GM21825 (cell line): ENCODE measurements at regions not wholly inside any gene's neighbourhood (a gene's known extent, or its start where the extent isn't known, plus 50 kb on each side); places are given as distances from the start of the nearest gene placed in this dataset.

Experiments
- ATAC-seq: cut with Tn5 transposase; IDR thresholded peaks from one replicate; pipeline ENCODE4 v1.9.1; 2021; ENCODE audit warnings: mild to moderate bottlenecking, moderate library complexity; ENCODE audit not compliant: unreplicated experiment

DNA sequence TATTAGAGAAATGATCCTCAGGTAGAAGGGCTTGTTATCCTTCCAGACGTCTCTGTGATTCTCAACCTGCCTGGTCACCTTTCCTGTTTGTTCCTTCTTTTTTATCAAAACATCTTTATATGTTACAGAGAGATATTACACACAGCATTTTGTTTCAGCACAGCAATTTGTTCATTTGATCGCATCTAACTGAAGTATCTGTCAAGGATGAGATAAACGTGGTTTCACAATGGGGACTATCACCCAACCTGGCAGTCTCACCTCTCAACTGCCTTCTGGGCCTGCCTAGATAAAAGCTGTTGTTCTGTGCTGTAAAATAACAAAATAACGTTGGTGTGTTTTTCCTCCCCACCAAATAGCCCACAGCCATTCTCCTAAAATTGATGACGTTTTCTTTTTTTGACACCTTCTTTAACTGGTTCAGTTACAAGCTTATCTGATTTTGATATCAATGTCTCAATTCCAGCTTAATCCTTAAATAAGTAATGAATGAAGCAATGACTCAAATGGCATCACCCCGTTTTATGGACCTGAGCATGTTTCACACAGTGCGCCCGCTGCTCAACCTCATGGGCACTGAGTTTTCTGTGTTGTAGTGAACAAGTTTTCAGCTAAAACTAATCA lies 367.9 kb upstream of the RUNX1 start:
- no peak for ATAC-seq

DNA sequence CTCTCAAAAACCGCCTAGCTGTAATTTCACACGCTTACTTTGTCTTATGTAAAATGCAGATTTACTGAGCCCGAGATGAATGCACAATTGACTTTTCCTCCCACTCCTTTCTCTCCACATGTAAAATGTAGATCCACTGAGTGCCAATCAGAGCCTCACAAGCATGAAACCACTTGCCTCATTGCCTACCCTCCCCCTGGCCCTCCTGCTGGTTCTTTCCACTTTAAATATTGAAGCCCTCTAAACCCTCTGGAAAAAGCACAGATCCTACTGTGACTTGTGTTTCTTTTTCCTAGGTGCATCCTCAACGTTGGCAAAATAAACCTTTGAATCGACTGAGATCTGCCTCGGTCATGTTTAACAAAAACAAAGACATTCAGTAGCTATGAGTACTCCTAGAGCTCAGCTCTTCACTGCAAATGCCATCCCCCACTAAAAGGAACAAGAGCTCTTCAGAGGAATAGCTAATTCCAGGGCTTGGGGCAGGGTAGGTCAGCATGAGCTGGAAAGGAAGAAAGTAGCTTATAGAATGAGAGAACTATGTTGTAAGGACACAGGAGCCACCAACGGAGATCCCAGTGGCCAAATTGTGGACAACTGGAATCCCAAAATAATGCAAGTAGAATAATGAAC lies 365.5 kb upstream of the RUNX1 start:
- ATAC-seq, result no peak

DNA sequence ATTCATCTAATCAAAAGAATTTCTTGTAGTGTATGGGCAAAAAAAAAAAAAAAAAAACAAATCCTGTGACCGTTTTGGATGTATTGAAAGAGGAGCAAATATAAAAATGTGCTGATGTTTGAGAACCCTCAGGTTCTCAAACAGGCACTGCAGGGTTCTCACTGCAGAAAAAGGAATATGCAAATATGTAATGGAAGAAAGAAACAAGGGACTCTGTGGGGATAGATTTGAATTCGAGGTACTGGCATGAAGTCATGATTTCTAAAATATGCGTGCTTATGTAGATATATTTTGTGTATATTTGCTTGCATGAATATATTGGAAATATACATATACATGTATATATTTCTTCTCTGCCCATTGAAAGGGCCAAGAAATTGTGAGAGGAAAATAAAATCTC lies 365.0 kb upstream of the RUNX1 start:
- no peak for ATAC-seq

GRCh38 chr21:35412231-35412630 lies 363.1 kb upstream of the RUNX1 start:
- ATAC-seq, result no peak

DNA sequence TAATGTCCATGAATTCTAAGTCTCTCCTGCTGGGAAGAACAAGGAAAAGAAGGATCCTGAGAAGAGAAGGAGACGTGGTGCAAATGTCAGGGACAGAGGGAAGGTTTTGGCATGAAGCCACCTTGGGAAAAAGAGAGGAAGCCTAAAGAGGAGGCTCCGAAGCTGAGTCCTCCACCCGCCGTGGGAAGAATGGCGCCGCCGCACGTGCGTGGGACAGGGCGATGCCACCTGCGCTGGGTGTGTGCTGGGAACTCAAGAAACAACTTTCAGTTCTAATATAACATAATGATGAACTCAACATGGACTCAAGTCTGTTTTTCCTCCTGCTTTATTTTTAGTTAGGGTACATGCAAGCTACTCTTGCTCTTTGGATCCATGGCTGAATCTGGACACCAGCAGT lies 362.3 kb upstream of the RUNX1 start:
- ATAC-seq, result no peak

DNA sequence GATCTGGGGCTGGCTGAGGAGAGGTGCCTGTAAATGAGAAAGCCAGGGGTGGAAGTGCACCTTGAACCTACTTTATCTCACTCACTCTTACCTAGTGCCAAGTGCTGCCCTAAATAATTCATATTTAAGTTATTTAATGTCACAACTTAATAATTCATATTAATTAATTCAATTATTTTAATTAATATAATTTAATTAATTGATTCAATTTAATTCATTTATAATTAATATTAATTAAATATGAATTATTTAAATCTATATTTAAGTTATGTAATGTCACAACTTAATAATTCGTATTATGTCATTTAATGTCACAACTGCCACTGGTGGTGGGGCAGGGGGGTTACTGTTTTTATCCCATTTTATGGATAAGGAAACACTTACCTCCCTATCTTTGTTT lies 361.6 kb upstream of the RUNX1 start:
- ATAC-seq, result no peak

- ATAC-seq, result no peak
Measured at GRCh38 chr21:35410123-35410522, 361.0 kb upstream of the RUNX1 start.

- ATAC-seq, result no peak
Measured at GRCh38 chr21:35408401-35408800, 359.3 kb upstream of the RUNX1 start.

- ATAC-seq, result no peak
Measured at GRCh38 chr21:35406635-35407034, 357.5 kb upstream of the RUNX1 start.

GRCh38 chr21:35405981-35406380 lies 356.9 kb upstream of the RUNX1 start:
- no peak for ATAC-seq

GRCh38 chr21:35404247-35404646 lies 355.1 kb upstream of the RUNX1 start:
- ATAC-seq, result no peak

DNA sequence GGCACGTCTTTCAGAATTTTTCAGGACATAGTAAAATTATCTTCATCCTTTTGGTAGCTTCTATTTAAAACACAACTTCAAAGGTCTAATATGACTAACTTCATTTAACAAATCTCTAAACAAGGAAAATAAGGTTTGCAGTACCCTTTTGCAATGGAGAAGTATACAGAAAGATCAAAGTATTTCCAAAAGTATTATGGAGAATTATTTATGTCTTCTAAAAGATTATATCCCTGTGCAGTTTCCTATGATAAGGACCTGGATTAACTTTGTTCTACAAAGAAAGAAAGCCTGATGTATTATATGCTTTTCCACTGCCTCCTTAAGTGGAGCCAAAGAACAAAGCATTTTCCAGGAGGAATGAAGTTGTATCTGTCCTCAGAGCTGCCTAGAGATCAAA lies 353.0 kb upstream of the RUNX1 start:
- no peak for ATAC-seq

- ATAC-seq, result no peak
Measured at GRCh38 chr21:35401476-35401875, 352.4 kb upstream of the RUNX1 start.

DNA sequence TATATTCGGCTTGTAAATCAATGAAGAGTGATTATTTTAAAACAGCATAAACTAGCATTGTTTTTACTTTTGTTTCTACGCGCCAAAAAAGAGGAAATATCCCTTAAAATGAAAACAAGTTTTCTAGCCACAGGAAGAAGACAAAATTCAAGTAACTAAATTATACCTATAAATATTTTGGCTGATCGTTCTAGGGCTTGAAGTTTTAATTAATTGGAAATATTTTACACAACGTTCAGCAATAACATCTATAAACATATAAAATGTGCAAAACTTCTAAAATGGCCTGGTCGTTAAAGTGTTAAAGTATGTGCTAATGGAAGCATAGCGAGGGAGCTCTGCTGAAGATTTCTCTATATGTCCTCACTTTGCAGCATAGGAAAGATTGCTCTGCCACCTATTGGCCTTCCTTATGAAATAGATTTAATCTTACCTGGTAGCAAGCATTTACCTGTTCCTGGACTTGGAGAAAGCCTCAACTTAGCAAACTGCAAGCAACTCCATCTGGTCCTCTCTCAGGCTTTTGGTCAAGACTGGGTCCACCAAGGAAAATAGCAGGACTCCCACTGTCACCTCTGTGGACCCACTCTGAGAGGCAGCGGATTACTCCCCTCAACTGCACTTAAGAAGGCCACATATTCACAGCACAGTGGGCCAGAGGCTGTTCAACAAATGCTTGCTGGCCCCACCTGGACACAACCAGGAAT lies 351.3 kb upstream of the RUNX1 start:
- no peak for ATAC-seq

- ATAC-seq, result no peak
Measured at GRCh38 chr21:35399706-35400105, 350.6 kb upstream of the RUNX1 start.

DNA sequence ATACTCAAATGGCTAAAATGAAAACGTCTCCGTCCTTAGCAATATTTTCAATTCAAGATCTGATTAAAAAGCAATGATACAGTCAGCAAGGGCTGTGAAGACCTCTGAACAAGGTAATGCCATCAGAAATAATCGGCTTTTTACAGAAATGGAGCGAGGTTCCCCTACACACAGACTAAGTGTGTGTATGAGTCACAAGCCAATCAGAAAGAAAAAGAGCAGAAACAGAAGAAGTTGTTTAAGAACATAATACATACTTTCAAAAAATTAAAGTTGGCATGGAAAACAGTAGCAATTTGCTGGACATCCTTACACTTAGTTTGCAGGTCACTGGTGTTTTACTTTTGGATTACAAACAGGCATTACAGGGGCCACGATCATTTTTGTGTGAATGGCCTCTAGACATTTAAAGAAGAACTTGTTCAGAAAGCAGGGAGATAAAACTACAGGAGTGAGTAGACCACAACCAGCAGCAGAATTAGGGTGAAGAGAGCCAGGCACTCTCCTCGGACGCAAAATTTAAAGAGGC lies 350.0 kb upstream of the RUNX1 start:
- ATAC-seq, result no peak

DNA sequence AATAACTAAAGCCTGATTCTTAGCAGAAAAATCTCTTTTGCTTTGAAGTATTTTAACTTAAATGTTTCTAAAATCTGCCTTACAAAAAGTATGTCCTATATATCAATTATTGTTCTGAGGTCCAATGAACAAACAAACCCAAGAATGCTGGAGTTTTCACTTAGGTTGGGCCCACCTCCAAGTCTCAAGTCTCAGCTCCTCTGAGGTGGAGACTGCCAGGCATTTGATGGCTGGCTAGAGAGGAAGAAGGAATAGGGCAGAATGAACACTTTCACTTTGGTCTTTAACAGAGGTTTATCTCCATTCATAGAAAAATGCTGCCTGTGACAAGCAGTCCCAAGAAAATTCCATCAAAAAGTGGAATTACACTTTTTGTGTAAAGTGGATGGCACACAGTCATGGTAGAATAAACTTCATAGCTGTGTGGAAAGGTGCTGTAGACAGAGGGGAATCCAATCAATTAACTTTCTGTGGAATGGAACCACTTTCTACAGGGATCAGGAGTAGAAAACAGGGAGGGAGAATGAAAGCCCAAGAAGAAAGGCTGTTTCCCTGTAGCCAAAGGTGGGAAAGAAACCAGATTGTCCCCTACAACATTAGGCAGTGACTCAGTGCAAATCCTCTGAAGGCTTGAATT lies 349.4 kb upstream of the RUNX1 start:
- no peak for ATAC-seq

DNA sequence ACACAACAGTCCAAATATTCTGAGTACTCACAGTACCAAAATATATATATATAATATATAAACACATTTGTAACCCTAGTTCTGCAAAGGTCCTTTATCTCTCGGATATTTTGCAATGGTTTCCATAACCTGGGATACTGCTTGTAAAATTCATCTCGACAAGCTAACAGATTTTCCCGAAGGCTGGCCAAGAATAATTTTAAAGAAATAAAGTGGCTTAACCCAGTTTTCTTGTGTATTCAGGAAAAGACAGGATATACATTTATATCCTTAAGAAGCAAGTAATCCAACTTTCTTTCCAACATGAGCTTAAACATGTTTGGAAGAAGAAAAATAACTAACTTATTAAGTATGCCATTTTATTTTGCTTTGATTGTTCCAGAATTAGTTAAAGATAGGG lies 348.7 kb upstream of the RUNX1 start:
- no peak for ATAC-seq

GRCh38 chr21:35396655-35397054 lies 347.6 kb upstream of the RUNX1 start:
- no peak for ATAC-seq

DNA sequence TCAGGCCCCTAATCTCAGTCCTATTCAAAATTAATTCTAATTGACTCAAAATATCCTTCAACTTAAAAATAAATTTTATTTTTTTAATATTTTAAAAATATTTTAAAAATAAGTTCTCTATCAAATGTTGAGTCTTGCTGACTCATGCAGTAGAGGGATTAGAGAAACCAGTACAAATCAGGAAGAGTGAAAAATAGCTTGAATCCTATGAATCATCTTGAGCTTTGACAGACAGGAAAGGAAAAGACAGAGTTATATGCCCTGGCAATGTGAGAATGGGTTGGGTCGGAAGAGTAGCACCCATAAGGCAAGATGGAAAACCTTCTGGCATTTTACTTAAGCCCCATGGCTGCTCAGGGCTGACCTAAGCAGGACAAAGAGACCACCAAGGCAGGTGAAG lies 346.6 kb upstream of the RUNX1 start:
- no peak for ATAC-seq

- no peak for ATAC-seq
Measured at GRCh38 chr21:35394634-35395369, 345.7 kb upstream of the RUNX1 start.
